ENCODE measurements at regions not wholly inside any gene's neighbourhood (a gene's known extent, or its start where the extent isn't known, plus 50 kb on each side); places are given as distances from the start of the nearest gene placed in this dataset.

DNA sequence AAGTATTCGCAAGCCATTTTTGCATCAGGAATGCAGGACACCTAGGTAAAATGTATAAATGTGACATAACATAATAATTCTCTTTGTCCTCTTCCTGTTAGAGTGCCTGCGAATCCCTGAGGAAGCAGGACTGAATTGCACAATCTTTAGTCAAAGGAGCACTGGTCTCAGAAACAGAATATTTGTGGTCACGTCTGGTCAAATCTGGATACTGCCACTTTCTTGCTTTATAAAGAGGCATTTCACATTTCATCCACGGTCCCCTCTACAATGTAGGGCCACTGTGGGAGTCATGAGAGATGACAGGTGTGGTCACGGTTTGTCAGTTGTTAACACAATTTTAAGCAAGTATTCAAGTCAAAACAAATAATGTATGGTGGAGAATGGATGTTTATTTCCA is 564.0 kb downstream of the IRX1 start:
- DNase-seq (ENCODE audit: low read depth), result no peak
- H3K4me1 ChIP-seq (ENCODE audit: control insufficient read depth, insufficient read depth, low read length), result no peaks in the 10 kb centered on the region

DNA sequence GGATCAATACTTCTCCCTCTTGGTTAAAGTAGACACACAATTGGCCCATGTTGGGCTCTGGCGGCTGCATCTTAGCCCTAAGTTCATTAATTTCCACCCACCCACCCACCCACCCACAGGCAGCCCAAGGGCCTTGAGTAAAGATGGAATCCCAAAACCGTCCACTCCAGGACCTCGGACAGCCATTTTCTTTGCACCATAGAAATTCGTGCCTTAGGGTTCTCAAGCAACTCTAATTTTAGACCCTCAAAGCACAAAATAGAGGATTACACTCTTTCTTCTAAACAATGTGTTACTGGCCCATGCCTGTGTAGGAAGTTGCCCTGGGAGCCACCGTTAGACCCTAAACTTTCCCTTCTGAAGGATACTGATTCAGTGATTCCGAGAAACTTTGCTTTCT is 568.5 kb downstream of the IRX1 start:
- H3K27me3 ChIP-seq (replicated peaks; ENCODE audit: control insufficient read depth, insufficient read depth, low read length), result no peaks in the 10 kb centered on the region
- H3K9me3 ChIP-seq (ENCODE audit: control insufficient read depth, low read length), result peaks cover 6% of the 10 kb centered on the region
- no peak overlapping the region for H3K4me3 ChIP-seq (ENCODE audit: low read length)
- no peaks in the 10 kb centered on the region for H3K36me3 ChIP-seq (ENCODE audit: control insufficient read depth, insufficient read depth, low read length, severe bottlenecking)
- no peak for DNase-seq (ENCODE audit: low read depth)
- no peaks in the 10 kb centered on the region for H3K4me1 ChIP-seq (ENCODE audit: control insufficient read depth, insufficient read depth, low read length)
- H3K9ac ChIP-seq (ENCODE audit: low read length), result no peak overlapping the region

More for the DNA sequence above, 564.0 kb downstream of the IRX1 start:
- H3K4me3 ChIP-seq (ENCODE audit: low read length), result no peak overlapping the region
- H3K27me3 ChIP-seq (replicated peaks; ENCODE audit: control insufficient read depth, insufficient read depth, low read length), result no peaks in the 10 kb centered on the region
- H3K36me3 ChIP-seq (ENCODE audit: control insufficient read depth, insufficient read depth, low read length, severe bottlenecking), result no peaks in the 10 kb centered on the region
- H3K9me3 ChIP-seq (ENCODE audit: control insufficient read depth, low read length), result peaks cover 11% of the 10 kb centered on the region
- H3K9ac ChIP-seq (ENCODE audit: low read length), result no peak overlapping the region

GRCh38 chr5:4180703-4181102 is 585.1 kb downstream of the IRX1 start:
- no peaks in the 10 kb centered on the region for H3K4me1 ChIP-seq (ENCODE audit: control insufficient read depth, insufficient read depth, low read length)
- no peak overlapping the region for H3K9ac ChIP-seq (ENCODE audit: low read length)
- peaks cover 19% of the 10 kb centered on the region for H3K9me3 ChIP-seq (ENCODE audit: control insufficient read depth, low read length)
- H3K36me3 ChIP-seq (ENCODE audit: control insufficient read depth, insufficient read depth, low read length, severe bottlenecking), result no peaks in the 10 kb centered on the region
- no peak for DNase-seq (ENCODE audit: low read depth)
- H3K4me3 ChIP-seq (ENCODE audit: low read length), result no peak overlapping the region
- no peaks in the 10 kb centered on the region for H3K27me3 ChIP-seq (replicated peaks; ENCODE audit: control insufficient read depth, insufficient read depth, low read length)

- peaks cover 21% of the 10 kb centered on the region for H3K9me3 ChIP-seq (ENCODE audit: control insufficient read depth, low read length)
- H3K27me3 ChIP-seq (replicated peaks; ENCODE audit: control insufficient read depth, insufficient read depth, low read length), result no peaks in the 10 kb centered on the region
- no peaks in the 10 kb centered on the region for H3K4me1 ChIP-seq (ENCODE audit: control insufficient read depth, insufficient read depth, low read length)
- no peak overlapping the region for H3K9ac ChIP-seq (ENCODE audit: low read length)
- DNase-seq (ENCODE audit: low read depth), result no peak
- no peak overlapping the region for H3K4me3 ChIP-seq (ENCODE audit: low read length)
- no peaks in the 10 kb centered on the region for H3K36me3 ChIP-seq (ENCODE audit: control insufficient read depth, insufficient read depth, low read length, severe bottlenecking)
These were observed 586.5 kb downstream of the IRX1 start for GRCh38 chr5:4182144-4182543.

DNA sequence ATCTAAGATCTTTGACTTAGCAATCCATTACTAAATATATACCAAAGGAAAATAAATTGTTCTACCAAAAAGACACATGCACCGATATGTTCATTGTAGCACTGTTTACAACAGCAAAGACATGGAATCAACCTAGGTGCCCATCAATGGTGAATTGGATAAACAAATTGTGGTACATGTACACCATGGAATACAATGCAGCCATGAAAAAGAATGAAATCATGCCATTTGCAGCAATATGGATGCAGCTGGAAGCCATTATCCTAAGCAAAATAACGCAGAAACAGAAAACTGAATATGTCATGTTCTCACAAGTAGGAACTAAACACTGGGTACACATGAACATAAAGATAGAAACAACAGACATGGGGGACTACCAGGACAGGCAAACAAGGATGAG is 589.5 kb downstream of the IRX1 start:
- Histone ChIP-seq H3K9me3 (ENCODE audit: control insufficient read depth, low read length) (peaks cover 21% of the 10 kb centered on the region), H3K4me3 (ENCODE audit: low read length) (no peak overlapping the region), H3K27me3 (replicated peaks; ENCODE audit: control insufficient read depth, insufficient read depth, low read length) (no peaks in the 10 kb centered on the region), H3K4me1 (ENCODE audit: control insufficient read depth, insufficient read depth, low read length) (no peaks in the 10 kb centered on the region), H3K36me3 (ENCODE audit: control insufficient read depth, insufficient read depth, low read length, severe bottlenecking) (no peaks in the 10 kb centered on the region), H3K9ac (ENCODE audit: low read length) (no peak overlapping the region)
- no peak for DNase-seq (ENCODE audit: low read depth)

DNA sequence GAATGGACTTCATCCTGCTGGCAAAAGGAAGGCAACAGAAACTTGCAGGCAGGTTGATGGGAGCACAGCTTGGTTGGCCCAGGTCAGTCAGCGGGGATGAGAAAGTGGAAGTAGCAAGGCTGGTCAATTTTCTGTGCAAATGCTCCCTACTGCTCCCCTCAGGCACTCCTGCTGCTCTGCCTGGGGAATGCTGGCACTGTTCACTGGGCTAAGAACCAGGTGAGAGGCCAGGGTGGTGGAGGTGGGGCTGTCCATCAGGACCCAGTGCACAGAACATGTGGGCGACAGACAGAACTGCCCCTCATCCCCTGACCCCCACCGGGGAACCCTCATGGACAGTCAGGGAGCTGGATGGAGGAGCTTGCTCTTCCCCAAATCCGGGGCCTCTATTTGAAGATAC is 593.1 kb downstream of the IRX1 start:
- H3K4me3 ChIP-seq (ENCODE audit: low read length), result no peak overlapping the region
- no peaks in the 10 kb centered on the region for H3K36me3 ChIP-seq (ENCODE audit: control insufficient read depth, insufficient read depth, low read length, severe bottlenecking)
- no peaks in the 10 kb centered on the region for H3K27me3 ChIP-seq (replicated peaks; ENCODE audit: control insufficient read depth, insufficient read depth, low read length)
- H3K9me3 ChIP-seq (ENCODE audit: control insufficient read depth, low read length), result peaks cover 18% of the 10 kb centered on the region
- H3K4me1 ChIP-seq (ENCODE audit: control insufficient read depth, insufficient read depth, low read length), result no peaks in the 10 kb centered on the region
- no peak overlapping the region for H3K9ac ChIP-seq (ENCODE audit: low read length)
- DNase-seq (ENCODE audit: low read depth), result no peak

DNA sequence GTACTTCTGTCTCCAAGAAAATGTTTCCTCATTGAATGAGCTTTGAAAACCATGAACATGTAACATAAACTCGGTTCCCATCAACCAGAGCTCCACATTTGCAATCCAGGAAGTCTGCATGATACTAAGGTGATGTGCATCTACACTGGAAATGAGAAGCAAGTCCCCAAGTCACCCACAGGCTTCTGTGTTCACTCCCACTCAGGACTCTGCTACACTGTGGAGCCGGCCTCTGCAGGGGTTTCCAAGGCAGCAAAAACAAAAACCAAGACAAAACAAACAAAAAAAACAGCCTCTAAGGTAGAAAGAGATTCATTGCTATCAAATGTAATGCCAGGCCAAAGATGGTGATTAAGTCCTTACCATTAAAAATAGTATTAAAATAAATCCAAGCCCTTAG is 593.7 kb downstream of the IRX1 start:
- Histone ChIP-seq H3K4me3 (ENCODE audit: low read length) (no peak overlapping the region), H3K4me1 (ENCODE audit: control insufficient read depth, insufficient read depth, low read length) (no peaks in the 10 kb centered on the region), H3K27me3 (replicated peaks; ENCODE audit: control insufficient read depth, insufficient read depth, low read length) (no peaks in the 10 kb centered on the region), H3K9me3 (ENCODE audit: control insufficient read depth, low read length) (peaks cover 12% of the 10 kb centered on the region), H3K36me3 (ENCODE audit: control insufficient read depth, insufficient read depth, low read length, severe bottlenecking) (no peaks in the 10 kb centered on the region), H3K9ac (ENCODE audit: low read length) (no peak overlapping the region)
- no peak for DNase-seq (ENCODE audit: low read depth)

DNA sequence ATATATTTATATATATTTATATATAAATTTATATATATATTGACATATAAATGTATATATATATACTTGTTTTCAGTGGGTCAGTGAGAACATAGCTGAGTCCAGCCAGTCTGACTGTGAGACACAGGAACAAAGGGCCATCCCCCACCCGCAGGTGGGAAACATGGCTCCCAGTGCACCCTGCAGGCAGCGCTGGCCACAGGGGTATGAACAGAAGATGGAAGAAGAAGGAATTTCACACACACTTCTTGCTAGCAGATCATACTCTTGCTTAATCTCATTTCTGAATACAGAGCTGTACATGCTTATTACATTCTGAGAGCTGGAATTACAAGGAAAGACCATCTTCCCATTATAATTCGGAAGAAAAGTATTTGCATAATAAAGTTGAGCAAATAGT is 595.4 kb downstream of the IRX1 start:
- DNase-seq (ENCODE audit: low read depth), result no peak
- no peak overlapping the region for H3K9ac ChIP-seq (ENCODE audit: low read length)
- peaks cover 1% of the 10 kb centered on the region for H3K9me3 ChIP-seq (ENCODE audit: control insufficient read depth, low read length)
- H3K27me3 ChIP-seq (replicated peaks; ENCODE audit: control insufficient read depth, insufficient read depth, low read length), result no peaks in the 10 kb centered on the region
- H3K4me1 ChIP-seq (ENCODE audit: control insufficient read depth, insufficient read depth, low read length), result no peaks in the 10 kb centered on the region
- H3K4me3 ChIP-seq (ENCODE audit: low read length), result no peak overlapping the region
- H3K36me3 ChIP-seq (ENCODE audit: control insufficient read depth, insufficient read depth, low read length, severe bottlenecking), result no peaks in the 10 kb centered on the region

DNA sequence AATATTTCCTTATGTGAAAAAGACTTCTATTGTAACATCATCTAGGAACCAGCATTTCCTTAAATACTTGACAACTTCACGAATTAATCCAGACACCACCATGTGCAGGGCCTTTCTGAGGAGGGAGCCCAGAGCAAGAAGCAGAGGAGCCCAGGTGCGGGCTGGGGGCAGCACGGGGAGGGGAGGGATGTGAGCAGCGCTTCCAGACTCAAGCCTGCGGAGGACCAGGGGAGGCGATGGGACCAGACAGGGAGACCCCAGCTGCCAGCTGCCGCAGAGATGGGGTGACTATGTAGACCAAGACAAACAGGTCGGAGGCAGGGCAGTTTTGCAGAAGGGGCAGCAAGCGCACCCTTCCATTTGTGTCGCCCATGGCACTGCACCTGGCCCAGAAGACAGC is 596.1 kb downstream of the IRX1 start:
- Histone ChIP-seq H3K9me3 (ENCODE audit: control insufficient read depth, low read length) (no peaks in the 10 kb centered on the region), H3K36me3 (ENCODE audit: control insufficient read depth, insufficient read depth, low read length, severe bottlenecking) (no peaks in the 10 kb centered on the region), H3K27me3 (replicated peaks; ENCODE audit: control insufficient read depth, insufficient read depth, low read length) (no peaks in the 10 kb centered on the region), H3K4me3 (ENCODE audit: low read length) (no peak overlapping the region), H3K9ac (ENCODE audit: low read length) (no peak overlapping the region), H3K4me1 (ENCODE audit: control insufficient read depth, insufficient read depth, low read length) (no peaks in the 10 kb centered on the region)
- DNase-seq (ENCODE audit: low read depth), result no peak

- Histone ChIP-seq H3K9ac (ENCODE audit: low read length) (no peak overlapping the region), H3K9me3 (ENCODE audit: control insufficient read depth, low read length) (no peaks in the 10 kb centered on the region), H3K36me3 (ENCODE audit: control insufficient read depth, insufficient read depth, low read length, severe bottlenecking) (no peaks in the 10 kb centered on the region), H3K4me1 (ENCODE audit: control insufficient read depth, insufficient read depth, low read length) (no peaks in the 10 kb centered on the region), H3K4me3 (ENCODE audit: low read length) (no peak overlapping the region), H3K27me3 (replicated peaks; ENCODE audit: control insufficient read depth, insufficient read depth, low read length) (no peaks in the 10 kb centered on the region)
- no peak for DNase-seq (ENCODE audit: low read depth)
These were observed 596.5 kb downstream of the IRX1 start for GRCh38 chr5:4192111-4192510.

DNA sequence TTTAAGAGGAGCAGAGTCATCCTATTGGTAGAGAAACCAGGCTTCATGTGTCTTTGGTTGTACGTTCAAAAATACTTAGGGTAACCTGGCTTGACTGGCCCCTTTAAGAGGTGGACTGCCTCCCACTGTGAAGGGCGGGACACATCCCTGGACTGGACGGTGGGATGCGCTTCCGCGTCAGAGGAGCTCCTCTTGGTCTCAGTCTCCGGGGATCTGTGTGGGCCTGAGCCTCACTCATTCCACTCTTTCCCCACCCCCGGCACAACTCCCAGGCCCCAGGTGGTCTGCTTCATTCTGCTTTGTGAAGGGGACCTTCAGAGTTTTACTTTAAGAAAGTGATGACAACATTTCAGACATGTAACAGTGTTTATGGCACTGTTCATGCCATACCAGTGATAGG is 601.1 kb downstream of the IRX1 start:
- Histone ChIP-seq H3K4me3 (ENCODE audit: low read length) (no peak overlapping the region), H3K9ac (ENCODE audit: low read length) (no peak overlapping the region), H3K9me3 (ENCODE audit: control insufficient read depth, low read length) (no peaks in the 10 kb centered on the region), H3K27me3 (replicated peaks; ENCODE audit: control insufficient read depth, insufficient read depth, low read length) (no peaks in the 10 kb centered on the region), H3K4me1 (ENCODE audit: control insufficient read depth, insufficient read depth, low read length) (no peaks in the 10 kb centered on the region), H3K36me3 (ENCODE audit: control insufficient read depth, insufficient read depth, low read length, severe bottlenecking) (no peaks in the 10 kb centered on the region)
- DNase-seq (ENCODE audit: low read depth), result no peak

GRCh38 chr5:4197151-4197550 is 601.5 kb downstream of the IRX1 start:
- H3K27me3 ChIP-seq (replicated peaks; ENCODE audit: control insufficient read depth, insufficient read depth, low read length), result no peaks in the 10 kb centered on the region
- H3K9me3 ChIP-seq (ENCODE audit: control insufficient read depth, low read length), result no peaks in the 10 kb centered on the region
- no peaks in the 10 kb centered on the region for H3K36me3 ChIP-seq (ENCODE audit: control insufficient read depth, insufficient read depth, low read length, severe bottlenecking)
- DNase-seq (ENCODE audit: low read depth), result no peak
- H3K4me1 ChIP-seq (ENCODE audit: control insufficient read depth, insufficient read depth, low read length), result no peaks in the 10 kb centered on the region
- no peak overlapping the region for H3K4me3 ChIP-seq (ENCODE audit: low read length)
- H3K9ac ChIP-seq (ENCODE audit: low read length), result no peak overlapping the region

All from adipocyte (in vitro differentiated cells).